ENCODE measurements at regions not wholly inside any gene's neighbourhood (a gene's known extent, or its start where the extent isn't known, plus 50 kb on each side); places are given as distances from the start of the nearest gene placed in this dataset.

GRCh38 chr12:24055747-24056146, 106.3 kb upstream of the SOX5 start:
- H4K20me1 ChIP-seq (replicated peaks; ENCODE audit: control insufficient read depth, extremely low read depth, insufficient read depth, low read length) = no peaks in the 10 kb centered on the region
- CTCF ChIA-PET = no interaction called here
- dilution Hi-C loops (cut with MboI; ENCODE audit: extremely low pct_ligation_motif_present, low sequenced_read_pairs) = no loop called here
- peaks cover 2 to 3% of the 10 kb centered on the region in 2 experiments for H3K27me3 ChIP-seq (ENCODE audit: control insufficient read depth in 2 of 2, insufficient read depth in 2 of 2, low read length in 2 of 2)
- no peaks in the 10 kb centered on the region for H3K9me3 ChIP-seq (replicated peaks; ENCODE audit: control insufficient read depth, insufficient read depth, low read length)
- DNase-seq (ENCODE audit: low read depth, low spot score) (no peak), FAIRE-seq (no peak)
- no peak overlapping the region for H2AFZ ChIP-seq (ENCODE audit: low read depth, low read length)
- H3K4me3 ChIP-seq (replicated peaks in 1 of 3; ENCODE audit: insufficient read depth in 1 of 3, low read depth in 1 of 3, low read length in 3 of 3) = no peak overlapping the region
- H3K4me1 ChIP-seq (ENCODE audit: control insufficient read depth, extremely low read depth, insufficient read depth, low read length) = peaks cover 10% of the 10 kb centered on the region
- H3K36me3 ChIP-seq (ENCODE audit: control insufficient read depth in 2 of 2, extremely low read depth in 1 of 2, insufficient read depth in 2 of 2, low read length in 2 of 2) = no peaks in the 10 kb centered on the region
- no TSS peak for BruUV-seq (replicated peaks)
- intact Hi-C loops (cut with micrococcal nuclease) = no loop called here
- no peaks in the 10 kb centered on the region for H3K9me1 ChIP-seq (replicated peaks; ENCODE audit: control insufficient read depth, extremely low read depth, insufficient read depth, low read length)
- no peak overlapping the region for H3K4me2 ChIP-seq (ENCODE audit: insufficient read depth, low read length)
- TF ChIP-seq, protein P1, sequence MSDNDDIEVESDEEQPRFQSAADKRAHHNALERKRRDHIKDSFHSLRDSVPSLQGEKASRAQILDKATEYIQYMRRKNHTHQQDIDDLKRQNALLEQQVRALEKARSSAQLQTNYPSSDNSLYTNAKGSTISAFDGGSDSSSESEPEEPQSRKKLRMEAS (IDR thresholded peaks at IDR 0.05; ENCODE audit: insufficient read depth, insufficient read length) = no peak
- no peak for TF ChIP-seq JUN (IDR thresholded peaks at IDR 0.05; ENCODE audit: borderline replicate concordance, insufficient read depth, insufficient read length, low read depth)
- no peak for TF ChIP-seq MYC (IDR thresholded peaks at IDR 0.05; ENCODE audit: low read depth, low read length)
- no peak for TF ChIP-seq GATA2 (IDR thresholded peaks at IDR 0.05; ENCODE audit: insufficient read depth, insufficient read length, low read depth, low read length)
- TF ChIP-seq POLR2AphosphoS5 (IDR thresholded peaks at IDR 0.05; ENCODE audit: insufficient read depth, low read depth, low read length) = no peak
- no peak for TF ChIP-seq CTCF (IDR thresholded peaks at IDR 0.05; ENCODE audit: extremely low read depth in 1 of 2, insufficient read depth in 1 of 2, low read depth in 1 of 2, low read length in 2 of 2)
- POLR2A ChIA-PET = interaction anchor here (0.7 kb wide), 1 partner anchor 507 kb away, joined by 3 read pairs; no protein-coding TSS in a partner anchor
- no peak overlapping the region for H3K9ac ChIP-seq (replicated peaks; ENCODE audit: extremely low read depth, insufficient read depth, low read length)
- no peaks in the 10 kb centered on the region for H3K79me2 ChIP-seq (ENCODE audit: control insufficient read depth, insufficient read depth, low read length)
- no peak overlapping the region for H3K27ac ChIP-seq (ENCODE audit: insufficient read depth, low read depth, low read length)
